Middle frontal gyrus (tissue), 1 donor: ENCODE measurements at regions not wholly inside any gene's neighbourhood (a gene's known extent, or its start where the extent isn't known, plus 50 kb on each side); places are given as distances from the start of the nearest gene placed in this dataset.
"Not testable (repeated sequence)": the region's sequence is repeated elsewhere in the genome, so short reads cannot be mapped to it uniquely, and the experiment has no call there.

ENCODE experiments used
- DNase-seq: peaks from one replicate; pipeline ENCODE4 v3.0.0-alpha.2; 2015; ENCODE audit warnings: low spot score; ENCODE audit errors: extremely low spot score

DNA sequence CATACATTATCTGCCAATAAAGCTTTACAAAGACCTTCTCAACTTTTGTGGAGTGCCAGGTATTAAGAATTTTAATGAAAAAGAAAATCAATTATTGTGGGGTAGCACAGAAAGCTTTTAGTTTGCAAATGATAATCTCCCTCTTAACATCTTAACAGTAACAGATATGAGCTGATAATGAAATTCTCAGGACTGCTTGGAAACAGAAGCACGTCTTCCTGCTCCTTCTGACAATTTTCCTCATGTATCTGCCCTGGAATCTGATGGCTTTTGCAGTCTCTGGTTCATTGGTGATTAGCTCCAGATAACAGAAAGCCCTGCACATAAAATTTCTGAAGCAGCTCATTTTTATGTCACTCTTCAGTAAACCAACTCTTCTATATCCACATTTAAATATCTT, 432.4 kb upstream of the PDZRN3 start:
- DNase-seq = no peak

DNA sequence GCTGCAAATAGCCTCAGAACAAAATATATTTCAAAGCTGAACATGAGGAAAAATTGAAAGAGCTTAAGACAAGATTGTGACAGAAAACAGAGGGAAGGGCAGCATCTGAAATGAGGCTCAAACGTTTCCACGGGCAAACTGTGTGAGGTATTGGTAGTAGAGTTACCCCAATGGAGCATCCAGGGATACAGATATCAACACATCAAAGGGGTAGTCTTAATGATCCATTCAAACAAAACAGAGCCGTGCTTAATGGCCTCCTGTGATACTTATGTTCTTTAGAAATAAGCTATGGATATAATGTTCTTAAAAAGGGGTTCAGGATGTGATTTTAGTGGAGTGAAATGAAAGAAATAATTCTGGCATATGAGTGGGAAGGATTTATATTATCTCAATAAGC, 430.3 kb upstream of the PDZRN3 start:
- DNase-seq = no peak

DNA sequence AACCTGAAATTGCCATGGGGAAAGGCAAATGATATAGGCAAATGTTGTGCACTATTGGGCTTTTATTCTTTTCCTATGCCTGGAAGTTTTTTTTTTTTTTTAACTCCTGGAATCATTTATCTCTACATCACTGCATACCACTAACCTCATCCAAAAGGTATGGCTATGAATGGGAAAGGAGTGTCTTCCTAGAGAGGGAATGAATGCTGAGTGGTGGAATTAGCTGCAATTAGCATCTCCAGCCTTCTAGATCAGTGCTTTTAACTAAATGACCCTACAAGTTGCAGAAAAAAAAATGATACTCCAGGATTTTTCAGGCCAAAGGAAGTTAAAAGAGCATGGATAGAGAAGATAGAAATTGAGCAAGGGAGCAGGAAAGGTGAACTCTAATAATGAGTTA, 429.8 kb upstream of the PDZRN3 start:
- no peak for DNase-seq

DNA sequence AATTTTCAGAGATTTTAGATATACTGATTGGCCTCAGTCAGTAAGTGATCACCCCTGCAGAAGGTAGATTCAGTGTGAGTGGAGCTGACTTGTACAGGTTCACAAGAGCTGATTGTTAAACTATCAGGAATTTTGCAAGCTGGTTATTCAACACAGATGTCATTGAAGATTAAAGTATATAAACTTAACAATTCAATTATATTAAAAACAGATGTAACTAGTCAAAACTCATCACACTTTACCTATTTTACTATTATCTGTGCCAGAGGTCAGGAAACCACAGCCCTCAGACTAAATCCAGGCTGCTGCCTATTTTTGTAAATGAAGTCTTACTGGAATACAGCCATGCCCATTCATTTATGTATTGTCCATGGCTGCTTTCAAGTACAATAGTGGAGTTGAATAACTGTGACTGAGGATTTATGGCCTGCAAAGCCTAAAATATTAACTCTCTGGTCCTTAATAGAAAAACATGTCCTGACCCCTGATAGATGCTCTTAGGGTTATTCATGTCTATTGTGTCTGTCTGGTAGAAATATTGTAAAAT, 429.3 kb upstream of the PDZRN3 start:
- no peak for DNase-seq

DNA sequence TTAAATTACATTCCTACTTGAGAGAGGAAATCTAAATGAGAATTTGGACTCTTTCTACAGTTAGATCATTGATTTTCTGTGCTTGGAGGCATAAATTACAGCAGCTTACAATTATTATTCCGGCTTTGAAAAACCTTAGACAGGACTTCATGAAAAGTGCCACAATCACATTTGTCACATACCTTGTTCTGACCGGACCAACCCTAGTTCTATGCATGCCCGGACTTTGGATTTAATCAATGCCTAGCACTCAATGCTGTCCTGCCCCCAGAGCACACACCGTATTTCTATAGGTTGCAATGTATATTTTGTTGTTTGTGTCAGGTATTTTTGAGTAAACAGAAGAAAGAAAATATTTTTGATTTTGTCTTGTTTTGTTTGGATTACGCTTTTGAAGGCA, 424.7 kb upstream of the PDZRN3 start:
- DNase-seq = no peak

DNA sequence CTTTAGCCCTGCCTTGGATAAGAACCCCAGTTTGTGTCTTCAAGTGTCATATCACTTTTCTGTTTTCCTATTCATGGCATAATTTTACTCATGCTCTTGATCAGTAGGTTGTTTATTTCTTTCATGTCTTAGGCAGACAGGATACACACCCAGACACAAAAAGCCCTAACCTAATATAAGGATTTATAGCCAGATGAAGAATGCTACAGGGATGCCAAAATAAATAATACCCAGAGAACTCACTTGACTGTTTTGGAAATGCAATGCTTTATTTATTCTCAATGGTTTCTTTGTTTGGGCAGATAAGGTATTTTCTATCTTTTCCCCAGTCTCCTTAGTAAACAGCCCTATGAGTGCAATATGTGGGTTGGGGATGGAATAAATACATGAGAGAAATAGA, 424.0 kb upstream of the PDZRN3 start:
- DNase-seq = no peak

DNA sequence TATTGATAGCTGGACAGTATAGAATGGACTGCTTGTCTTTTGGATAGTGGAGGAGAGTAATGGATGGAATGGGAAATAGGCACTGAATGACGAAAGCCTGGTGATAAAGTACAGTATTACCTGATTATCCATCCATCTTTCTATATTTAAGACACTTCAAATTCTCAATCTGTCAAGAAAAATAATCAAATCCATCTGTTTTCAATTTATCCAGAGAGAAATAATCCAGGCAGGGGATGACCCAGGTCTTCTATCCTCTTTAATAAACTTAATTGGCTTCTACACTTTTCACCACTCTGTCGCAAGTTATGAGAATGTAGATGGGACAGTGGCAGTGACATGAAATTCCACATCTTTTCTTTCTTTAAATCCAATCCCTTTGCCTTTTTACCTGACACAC, 420.3 kb upstream of the PDZRN3 start:
- DNase-seq = no peak

DNA sequence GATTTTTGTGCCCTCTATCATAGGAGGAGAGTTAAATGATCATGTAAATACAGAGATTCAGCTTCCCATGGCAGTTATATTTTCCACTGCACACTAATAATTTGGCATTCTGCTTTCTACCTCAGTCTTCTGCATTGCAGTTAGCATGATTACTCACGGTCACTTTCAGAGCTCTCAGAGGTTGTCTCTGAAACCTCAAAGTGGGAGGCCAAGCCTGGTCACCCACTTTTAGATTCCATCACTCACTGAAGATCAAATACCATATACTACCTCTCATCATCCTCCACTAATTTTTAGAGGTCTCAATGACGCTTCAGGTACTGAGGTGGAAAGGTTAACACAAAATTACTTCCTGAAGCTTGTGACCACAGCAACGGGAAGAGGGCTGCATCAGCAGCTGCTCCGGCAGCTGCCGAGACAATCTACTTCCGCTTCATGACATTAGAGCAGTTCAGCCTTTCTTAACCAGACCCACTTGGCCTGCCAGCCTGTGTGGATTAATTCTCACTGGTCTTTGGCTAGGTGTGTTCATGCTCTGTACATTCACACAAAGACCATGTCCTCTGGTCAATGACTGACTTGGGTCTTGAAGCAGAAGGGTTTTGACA, 416.4 kb upstream of the PDZRN3 start:
- DNase-seq = no peak

- DNase-seq = no peak
Measured at GRCh38 chr3:74039105-74039504, 414.4 kb upstream of the PDZRN3 start.

- DNase-seq = no peak
Measured at GRCh38 chr3:74036568-74036967, 411.8 kb upstream of the PDZRN3 start.

GRCh38 chr3:74036102-74036501, 411.4 kb upstream of the PDZRN3 start:
- DNase-seq = no peak

DNA sequence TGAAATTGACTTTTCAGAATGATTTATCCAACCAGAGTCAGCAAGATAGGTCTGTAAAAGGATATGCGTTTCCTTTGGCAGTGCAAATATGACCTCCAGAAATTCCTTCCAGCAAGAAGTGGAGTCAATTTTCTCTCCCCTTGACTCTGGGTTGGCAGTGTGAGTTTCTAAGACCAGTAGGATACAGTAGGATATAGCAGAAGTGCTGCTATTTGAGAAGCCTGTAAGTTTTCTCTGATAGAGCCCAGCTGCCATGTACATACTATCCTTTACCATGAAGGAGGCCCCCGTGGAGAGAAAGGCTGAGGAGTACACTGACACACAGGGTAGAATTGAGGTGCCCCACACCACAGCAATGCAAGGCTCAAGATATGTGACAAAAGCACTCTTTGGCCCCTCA, 409.1 kb upstream of the PDZRN3 start:
- DNase-seq = no peak

DNA sequence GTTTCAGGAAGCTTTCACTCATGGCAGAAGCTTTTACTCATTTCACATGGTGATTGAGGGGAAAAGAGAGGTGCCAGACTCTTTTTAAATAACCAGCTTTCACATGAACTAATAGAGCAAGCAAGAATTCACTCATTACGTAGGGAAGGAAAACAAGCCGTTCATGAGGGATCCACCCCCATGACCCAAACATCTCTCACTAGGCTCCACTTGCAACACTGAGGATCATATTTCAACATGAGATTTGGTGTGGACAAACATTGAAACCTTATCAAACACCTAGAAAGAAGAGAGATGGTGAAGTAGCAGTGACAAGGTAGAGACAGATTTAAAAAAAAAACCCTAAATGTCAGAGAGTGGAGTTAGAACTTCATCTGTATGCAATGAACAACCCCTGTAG, 408.6 kb upstream of the PDZRN3 start:
- DNase-seq = no peak

- DNase-seq = no peak
Measured at GRCh38 chr3:74027121-74027520, 402.4 kb upstream of the PDZRN3 start.

DNA sequence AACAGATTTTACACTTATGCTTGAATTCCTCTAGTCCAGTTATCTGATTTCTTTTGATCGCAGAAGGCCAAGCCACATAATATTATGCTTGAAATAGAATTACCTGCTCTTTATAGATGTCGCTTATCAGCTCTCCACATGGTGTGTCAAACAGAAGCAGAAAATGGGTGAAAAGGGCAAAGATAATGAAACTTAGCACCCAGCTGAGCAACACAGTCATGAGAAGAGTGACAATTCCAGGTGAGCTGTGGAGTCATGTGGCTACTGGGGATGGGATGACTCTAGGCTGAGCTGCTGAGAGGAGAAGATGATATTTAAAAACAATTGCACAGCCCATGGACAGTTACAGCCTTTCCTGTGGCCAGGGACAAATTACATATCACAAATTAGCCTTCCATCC, 398.7 kb upstream of the PDZRN3 start:
- no peak for DNase-seq

- no peak for DNase-seq
Measured at GRCh38 chr3:74021449-74021848, 396.7 kb upstream of the PDZRN3 start.

DNA sequence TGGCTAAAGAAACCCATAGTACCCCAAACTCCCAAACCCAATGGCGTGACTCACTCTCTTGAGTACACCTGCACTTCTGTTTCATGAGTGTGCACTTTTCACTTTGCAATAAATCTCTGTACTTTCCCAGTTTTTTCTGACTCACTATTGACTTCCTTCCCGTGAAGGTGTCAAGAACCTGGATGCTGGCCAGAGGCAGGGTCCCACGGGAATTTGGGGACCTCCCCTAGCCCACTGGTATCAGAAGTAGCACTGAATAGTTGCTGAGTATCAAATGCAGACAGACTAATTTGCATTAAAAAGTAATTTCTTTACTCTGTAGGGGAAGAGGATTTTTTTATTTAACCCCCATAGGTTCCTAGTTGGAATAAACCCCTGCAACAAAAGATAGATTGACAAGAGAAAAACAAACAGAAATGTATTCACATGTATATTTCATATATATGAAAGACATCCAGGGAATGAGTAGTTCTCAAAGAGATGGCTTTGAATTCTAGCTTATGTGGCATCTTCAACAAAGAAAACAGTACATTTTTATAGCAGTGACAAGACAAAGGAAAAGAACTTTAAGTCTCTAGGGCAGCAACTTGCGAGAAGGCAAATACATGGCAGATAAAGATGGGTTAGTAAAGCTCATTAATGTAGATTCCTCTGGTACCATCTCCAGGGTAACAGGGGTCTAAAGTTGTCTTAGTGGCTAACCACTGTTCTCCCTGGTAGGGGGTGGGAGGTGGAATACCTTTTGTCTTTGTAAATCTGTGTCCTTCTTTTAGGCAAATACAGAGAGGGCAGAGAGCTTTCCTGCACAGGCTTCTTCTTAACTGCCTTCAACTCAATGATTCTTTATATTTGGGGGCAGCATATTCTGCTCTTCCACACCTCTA, 385.5 kb upstream of the PDZRN3 start:
- no peak for DNase-seq

DNA sequence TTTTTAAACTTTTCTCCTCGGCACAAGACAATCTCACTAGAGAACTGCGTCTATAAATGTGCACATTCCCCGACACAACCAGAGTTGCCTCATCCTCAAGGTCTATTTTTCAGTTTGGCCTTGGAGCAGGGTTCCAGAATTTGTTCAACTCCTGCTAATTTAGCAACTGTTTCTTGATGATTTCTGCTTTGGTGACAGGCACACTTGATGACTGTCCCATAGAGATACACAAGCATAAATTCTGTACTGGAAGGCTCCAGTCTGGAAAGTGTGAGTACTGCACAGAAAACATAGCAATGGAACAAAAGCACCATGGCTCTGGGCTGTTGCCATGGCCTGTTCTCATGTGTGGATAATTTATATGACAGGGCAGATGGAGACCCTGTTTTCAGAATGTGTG, 379.6 kb upstream of the PDZRN3 start:
- DNase-seq = no peak

DNA sequence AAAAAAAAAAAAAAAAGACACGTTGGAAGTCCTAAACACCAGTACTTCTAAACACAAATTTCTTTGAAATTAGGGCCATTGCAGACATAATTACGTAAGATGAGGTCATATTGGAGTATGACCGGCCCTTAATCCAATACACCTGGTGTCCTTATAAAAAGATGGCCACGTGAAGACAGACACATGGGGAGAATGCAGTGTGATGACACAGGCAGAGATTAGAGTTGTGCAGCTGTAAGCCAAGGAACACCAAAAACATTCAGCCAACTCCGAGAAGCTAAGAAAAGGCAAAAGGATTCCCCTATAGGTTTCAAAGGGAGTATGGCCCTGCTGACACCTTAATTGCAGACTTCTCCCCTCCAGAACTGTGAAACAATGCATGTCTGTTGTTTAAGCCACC, 379.0 kb upstream of the PDZRN3 start:
- DNase-seq = no peak

- no peak for DNase-seq
Measured at GRCh38 chr3:74001436-74001835, 376.7 kb upstream of the PDZRN3 start.

- no peak for DNase-seq
Measured at GRCh38 chr3:74000725-74001124, 376.0 kb upstream of the PDZRN3 start.

- DNase-seq = no peak
Measured at GRCh38 chr3:73999501-73999900, 374.8 kb upstream of the PDZRN3 start.

GRCh38 chr3:73990691-73991090, 365.9 kb upstream of the PDZRN3 start:
- not testable (repeated sequence) for DNase-seq
